Cardiac fibroblast (primary cell): ENCODE measurements at regions not wholly inside any gene's neighbourhood (a gene's known extent, or its start where the extent isn't known, plus 50 kb on each side); places are given as distances from the start of the nearest gene placed in this dataset.

Experiments used
- DNase-seq, 2 donors: peaks; one replicate each; pipeline versions ENCODE4 v3.0.0 to v3.0.0-alpha.2; 2010; ENCODE audit warnings: low read depth in 2 of 2
- H3K4me3 ChIP-seq, 2 donors: replicated peaks in 1 of 2; 1 replicate in 1 of 2; 2 replicates in 1 of 2; pipeline ENCODE4 v1.5.1; 2011; ENCODE audit warnings: low read depth in 2 of 2, low read length in 2 of 2, mild to moderate bottlenecking in 2 of 2, moderate library complexity in 1 of 2
- CTCF ChIP-seq: IDR thresholded peaks from one replicate; pipeline ENCODE4 v1.5.1; 2011; ENCODE audit warnings: low read depth, mild to moderate bottlenecking, low read length, inconsistent platforms

- DNase-seq = no peak
- no peak for TF ChIP-seq CTCF
- H3K4me3 ChIP-seq = no peak overlapping the region
These were observed 88.7 kb downstream of the NR1D2 start for GRCh38 chr3:24033818-24034217.

- H3K4me3 ChIP-seq = no peak overlapping the region
- no peak for DNase-seq
- TF ChIP-seq CTCF = no peak
These were observed 89.4 kb downstream of the NR1D2 start for GRCh38 chr3:24034464-24034863.

- H3K4me3 ChIP-seq = no peak overlapping the region
- no peak for TF ChIP-seq CTCF
- DNase-seq = no peak
These were observed 92.9 kb downstream of the NR1D2 start for GRCh38 chr3:24037971-24038370.

- no peak for TF ChIP-seq CTCF
- no peak overlapping the region for H3K4me3 ChIP-seq
- DNase-seq = no peak
These were observed 95.2 kb downstream of the NR1D2 start for GRCh38 chr3:24040311-24040710.

GRCh38 chr3:24042174-24043059 lies 97.3 kb downstream of the NR1D2 start:
- DNase-seq = peak; percentile 9 to 50
- no peak overlapping the region for H3K4me3 ChIP-seq
- no peak for TF ChIP-seq CTCF

GRCh38 chr3:24043168-24043567 lies 98.1 kb downstream of the NR1D2 start:
- DNase-seq = no peak
- H3K4me3 ChIP-seq = no peak overlapping the region
- no peak for TF ChIP-seq CTCF
